ENCODE measurements at regions not wholly inside any gene's neighbourhood (a gene's known extent, or its start where the extent isn't known, plus 50 kb on each side); places are given as distances from the start of the nearest gene placed in this dataset.

DNA sequence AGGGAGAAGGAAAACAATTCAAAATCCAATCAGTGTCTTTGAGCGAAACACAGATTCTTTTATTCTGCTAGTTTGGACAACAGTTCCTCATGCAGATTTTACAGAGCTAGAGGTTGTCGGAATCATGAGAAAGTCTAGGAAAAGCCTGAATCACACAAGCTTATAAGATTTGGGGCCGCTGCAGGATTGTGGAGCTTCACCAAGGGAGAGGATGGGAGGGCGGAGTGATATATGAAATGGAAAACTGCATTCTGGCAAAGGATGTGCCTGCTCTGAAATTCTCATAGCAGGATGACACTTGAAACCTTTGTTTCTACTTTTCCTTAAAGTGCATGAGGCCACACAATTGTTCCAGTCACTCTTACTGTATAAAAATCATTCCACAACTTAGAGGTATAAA lies 134.3 kb downstream of the OR2K2 start:
- Histone ChIP-seq H2AFZ (ENCODE audit: low read depth, low read length) (no peak overlapping the region), H3K9me3 (ENCODE audit: low read length) (no peaks in the 10 kb centered on the region), H3K27me3 (ENCODE audit: insufficient read depth, low read depth, low read length) (no peaks in the 10 kb centered on the region), H3K9ac (ENCODE audit: low read length) (no peak overlapping the region), H3K9me2 (ENCODE audit: insufficient read depth, low read length) (no peaks in the 10 kb centered on the region), H3F3A (ENCODE audit: insufficient read depth, low read length, poor library complexity, severe bottlenecking) (no peaks in the 10 kb centered on the region), H3K4me3 (ENCODE audit: low read length) (no peak overlapping the region), H3K4me2 (ENCODE audit: low read length) (no peak overlapping the region), H3K79me2 (replicated peaks; ENCODE audit: insufficient read depth, low read length) (no peaks in the 10 kb centered on the region), H3K36me3 (ENCODE audit: insufficient read depth, low read length) (no peaks in the 10 kb centered on the region), H4K20me1 (ENCODE audit: insufficient read depth) (no peaks in the 10 kb centered on the region), H3K27ac (ENCODE audit: low read length) (no peak overlapping the region)
- TF ChIP-seq EZH2 (IDR thresholded peaks at IDR 0.05; ENCODE audit: borderline replicate concordance, insufficient read depth, low read length, poor library complexity, severe bottlenecking) (no peak), MXI1 (conservative IDR thresholded peaks at IDR 0.05; ENCODE audit: poor library complexity, severe bottlenecking) (no peak), SMC3 (conservative IDR thresholded peaks at IDR 0.05; ENCODE audit: poor library complexity) (no peak), CTCF (IDR thresholded peaks at IDR 0.05; ENCODE audit: poor library complexity, severe bottlenecking) (no peak), RAD21 (conservative IDR thresholded peaks at IDR 0.05) (no peak), REST (IDR thresholded peaks at IDR 0.05; ENCODE audit: borderline replicate concordance) (no peak), EP300 (conservative IDR thresholded peaks at IDR 0.05; ENCODE audit: poor library complexity, severe bottlenecking) (no peak), TAF1 (IDR thresholded peaks at IDR 0.05; ENCODE audit: low read depth) (no peak), POLR2AphosphoS5 (IDR thresholded peaks at IDR 0.05) (no peak)

GRCh38 chr9:111193095-111193494 lies 136.9 kb downstream of the OR2K2 start:
- H3K9me3 ChIP-seq (ENCODE audit: low read length): no peaks in the 10 kb centered on the region
- no peak overlapping the region for H3K9ac ChIP-seq (ENCODE audit: low read length)
- no peak overlapping the region for H3K4me3 ChIP-seq (ENCODE audit: low read length)
- no peak overlapping the region for H3K4me2 ChIP-seq (ENCODE audit: low read length)
- H3K27ac ChIP-seq (ENCODE audit: low read length): no peak overlapping the region
- H3K36me3 ChIP-seq (ENCODE audit: insufficient read depth, low read length): no peaks in the 10 kb centered on the region
- TF ChIP-seq EZH2 (IDR thresholded peaks at IDR 0.05; ENCODE audit: borderline replicate concordance, insufficient read depth, low read length, poor library complexity, severe bottlenecking) (no peak), REST (IDR thresholded peaks at IDR 0.05; ENCODE audit: borderline replicate concordance) (no peak), EP300 (conservative IDR thresholded peaks at IDR 0.05; ENCODE audit: poor library complexity, severe bottlenecking) (no peak), CTCF (IDR thresholded peaks at IDR 0.05; ENCODE audit: poor library complexity, severe bottlenecking) (no peak), TAF1 (IDR thresholded peaks at IDR 0.05; ENCODE audit: low read depth) (no peak), MXI1 (conservative IDR thresholded peaks at IDR 0.05; ENCODE audit: poor library complexity, severe bottlenecking) (no peak), POLR2AphosphoS5 (IDR thresholded peaks at IDR 0.05) (no peak), RAD21 (conservative IDR thresholded peaks at IDR 0.05) (no peak), SMC3 (conservative IDR thresholded peaks at IDR 0.05; ENCODE audit: poor library complexity) (no peak)
- no peaks in the 10 kb centered on the region for H3F3A ChIP-seq (ENCODE audit: insufficient read depth, low read length, poor library complexity, severe bottlenecking)
- no peaks in the 10 kb centered on the region for H3K9me2 ChIP-seq (ENCODE audit: insufficient read depth, low read length)
- no peaks in the 10 kb centered on the region for H4K20me1 ChIP-seq (ENCODE audit: insufficient read depth)
- no peaks in the 10 kb centered on the region for H3K79me2 ChIP-seq (replicated peaks; ENCODE audit: insufficient read depth, low read length)
- H3K27me3 ChIP-seq (ENCODE audit: insufficient read depth, low read depth, low read length): no peaks in the 10 kb centered on the region
- no peak overlapping the region for H2AFZ ChIP-seq (ENCODE audit: low read depth, low read length)

Data from neural cell (in vitro differentiated cells).